HepG2 (cell line): ENCODE measurements at regions not wholly inside any gene's neighbourhood (a gene's known extent, or its start where the extent isn't known, plus 50 kb on each side); places are given as distances from the start of the nearest gene placed in this dataset.

Experiments
- ATAC-seq: fragments of 200-7000 bp; cut with Tn5 transposase; 3 replicates; pipeline ENCODE4 v1.9.1; 2020; ENCODE audit warnings: mild to moderate bottlenecking, moderate library complexity
- BruUV-seq: library from RNA; stranded (reverse); fragments of 400-500 nt; replicated peaks from 2 replicates; lab custom pipeline; 2021; lab: Mats Ljungman, UMichigan
- CTCF ChIA-PET: fragments of 300-600 bp; formaldehyde crosslinking; extraction: SDS; loops from one replicate; lab custom pipeline; 2021; ENCODE audit warnings: low total read pairs, inconsistent platforms, low intra/inter-chr PET ratio; lab: Yijun Ruan, JAX
- POLR2A ChIA-PET: fragments of 350-600 bp; sonication (Branson Sonifier 250); formaldehyde crosslinking; loops from one replicate; lab custom pipeline; 2020; ENCODE audit warnings: antibody characterized with exemption, inconsistent platforms; lab: Yijun Ruan, JAX
- DNase-seq: peaks from one replicate; pipeline ENCODE4 v3.0.0-alpha.2; 2015; ENCODE audit warnings: low spot score
- FAIRE-seq: peaks from 3 replicates; lab custom pipeline; 2011; peaks lifted over from hg19 to GRCh38; lab: Jason Lieb, UNC
- H2AFZ ChIP-seq: one replicate; pipeline ENCODE4 v1.6.1; 2011; ENCODE audit warnings: low read length, inconsistent platforms
- H3K27ac ChIP-seq: fragments of 300-600 bp; 3 replicates; pipeline ENCODE4 v1.8.0; 2011; ENCODE audit warnings: mixed run types, mild to moderate bottlenecking, mixed read lengths, low read length, inconsistent platforms; ENCODE audit not compliant: insufficient read depth; ENCODE audit errors: extremely low read length
- H3K27me3 ChIP-seq, 2 experiments: fragments of 200-600 bp in 1 of 2; 2 replicates in 1 of 2; 3 replicates in 1 of 2; pipeline versions ENCODE4 v1.6.0 to v1.8.0; 2011; ENCODE audit warnings: low read length in 2 of 2, mild to moderate bottlenecking in 2 of 2, moderate library complexity in 2 of 2, inconsistent platforms in 1 of 2; ENCODE audit not compliant: insufficient read depth in 2 of 2, control insufficient read depth in 1 of 2
- H3K36me3 ChIP-seq, 2 experiments: fragments of 200-600 bp in 1 of 2; replicated peaks in 1 of 2; 2 replicates in 1 of 2; 3 replicates in 1 of 2; pipeline versions ENCODE4 v1.5.1 to v1.8.0; 2011; ENCODE audit warnings: low read length in 2 of 2, inconsistent platforms in 1 of 2; ENCODE audit not compliant: insufficient read depth in 2 of 2, control insufficient read depth in 1 of 2
- H3K4me1 ChIP-seq: 2 replicates; pipeline ENCODE4 v1.5.1; 2012; ENCODE audit warnings: low read length, inconsistent platforms; ENCODE audit not compliant: insufficient read depth
- H3K4me2 ChIP-seq: 2 replicates; pipeline ENCODE4 v1.6.0; 2011; ENCODE audit warnings: low read depth, low read length, inconsistent platforms
- H3K4me3 ChIP-seq, 3 experiments: fragments of 200-600 bp in 1 of 3; sonication (generic), shearing (Covaris generic) in 1 of 3; replicated peaks in 1 of 3; 2 replicates each; pipeline ENCODE4 v1.5.1; 2011 to 2016; ENCODE audit warnings: low read length in 3 of 3, inconsistent platforms in 2 of 3, low read depth in 2 of 3, mild to moderate bottlenecking in 2 of 3, control low read depth in 1 of 3, mixed read lengths in 1 of 3; ENCODE audit not compliant: insufficient read depth in 1 of 3
- H3K79me2 ChIP-seq: one replicate; pipeline ENCODE4 v1.6.1; 2011; ENCODE audit warnings: low read length, inconsistent platforms; ENCODE audit not compliant: insufficient read depth
- H3K9ac ChIP-seq: 2 replicates; pipeline ENCODE4 v1.6.0; 2011; ENCODE audit warnings: mild to moderate bottlenecking, low read depth, low read length, inconsistent platforms; ENCODE audit not compliant: insufficient read depth
- H3K9me3 ChIP-seq: 2 replicates; pipeline ENCODE4 v1.5.1; 2012; ENCODE audit warnings: mild to moderate bottlenecking, low read length
- H4K20me1 ChIP-seq: 2 replicates; pipeline ENCODE4 v1.6.0; 2011; ENCODE audit warnings: inconsistent platforms, mild to moderate bottlenecking, low read length, moderate library complexity; ENCODE audit not compliant: insufficient read depth
- ARID5B ChIP-seq: IDR thresholded peaks from 2 replicates; pipeline ENCODE4 v1.4.0; 2020; ENCODE audit warnings: mild to moderate bottlenecking, missing genetic modification reagents
- HNRNPUL1 ChIP-seq: fragments of 200-400 bp; formaldehyde crosslinking; IDR thresholded peaks from 2 replicates; pipeline ENCODE4 v1.6.1; 2017; ENCODE audit warnings: low read depth, mild to moderate bottlenecking, low read length, moderate library complexity
- HOXD1 ChIP-seq: sonication (generic); formaldehyde crosslinking; IDR thresholded peaks from 2 replicates; pipeline ENCODE4 v1.5.0; 2020; ENCODE audit warnings: missing genetic modification reagents
- JUN ChIP-seq: sonication (generic); formaldehyde crosslinking; IDR thresholded peaks from 2 replicates; pipeline ENCODE4 v1.4.0; 2020; ENCODE audit warnings: mild to moderate bottlenecking, missing genetic modification reagents
- MTA1 ChIP-seq: sonication (generic); formaldehyde crosslinking; IDR thresholded peaks from 2 replicates; pipeline ENCODE4 v1.4.0; 2020; ENCODE audit warnings: missing genetic modification reagents, mild to moderate bottlenecking, borderline replicate concordance
- TBX3 ChIP-seq: fragments of 450-650 bp; IDR thresholded peaks from 2 replicates; pipeline ENCODE4 v1.6.1; 2017; ENCODE audit warnings: antibody characterized with exemption, mild to moderate bottlenecking, inconsistent platforms, borderline replicate concordance
- THAP7 ChIP-seq: sonication (generic); formaldehyde crosslinking; IDR thresholded peaks from 2 replicates; pipeline ENCODE4 v1.8.1; 2023; ENCODE audit warnings: mild to moderate bottlenecking, missing genetic modification reagents
- YY1 ChIP-seq: IDR thresholded peaks from 2 replicates; pipeline ENCODE4 v1.6.1; 2011; ENCODE audit warnings: low read length, low read depth, moderate library complexity, mild to moderate bottlenecking; ENCODE audit not compliant: insufficient read depth, insufficient replicate concordance
- ZBTB43 ChIP-seq: sonication (generic); formaldehyde crosslinking; conservative IDR thresholded peaks from 2 replicates; pipeline ENCODE4 v1.4.0; 2020; ENCODE audit warnings: missing genetic modification reagents
- ZHX2 ChIP-seq, 2 experiments: sonication (generic) in 1 of 2; formaldehyde crosslinking in 1 of 2; IDR thresholded peaks; 2 replicates each; pipeline versions ENCODE4 v1.6.1 to v1.9.0; 2014 to 2022; ENCODE audit warnings: antibody characterized with exemption in 1 of 2, borderline replicate concordance in 1 of 2, inconsistent platforms in 1 of 2, low read depth in 1 of 2, missing genetic modification reagents in 1 of 2
- ZMAT3 ChIP-seq: sonication (generic); formaldehyde crosslinking; conservative IDR thresholded peaks from 2 replicates; pipeline ENCODE4 v1.7.0; 2021; ENCODE audit warnings: missing genetic modification reagents
- ZNF263 ChIP-seq: sonication (generic); formaldehyde crosslinking; IDR thresholded peaks from 2 replicates; pipeline ENCODE4 v1.4.0; 2020; ENCODE audit warnings: missing genetic modification reagents
- whole genome bisulfite sequencing: methylation state at CpG from one replicate; pipeline ENCODE4 v1.1.6; 2017; ENCODE audit warnings: low lambda C conversion rate; 5-methylcytosine and 5-hydroxymethylcytosine counted together
- in situ Hi-C: cut with HindIII; loops from 2 replicates; pipeline ENCODE4 v1.10.0; 2017; ENCODE audit warnings: low pct_unique_long_range_greater_than_20kb; ENCODE audit not compliant: extremely low pct_ligation_motif_present
- intact Hi-C: fragments of 100-400 bp; cut with micrococcal nuclease; formaldehyde crosslinking; loops from one replicate; pipeline ENCODE4 v1.10.0; 2022; ENCODE audit not compliant: unreplicated experiment

GRCh38 chr10:107415446-107415845 is 250.9 kb upstream of the SORCS1 start (continued):
- TF ChIP-seq ZMAT3 (CRISPR knock-in tag) (no peak), THAP7 (CRISPR knock-in tag) (no peak), ARID5B (no peak), TBX3 (no peak), HNRNPUL1 (no peak), JUN (CRISPR knock-in tag) (no peak)
- TF ChIP-seq, all 625 proteins: peak for 0

- no peaks in the 10 kb centered on the region for H4K20me1 ChIP-seq
- no peak overlapping the region for H3K9ac ChIP-seq
- WGBS: 5% methylated on average over 1 of the region's 1 CpG
- no peak overlapping the region for H3K4me3 ChIP-seq
- H3K36me3 ChIP-seq: no peaks in the 10 kb centered on the region
- no peaks in the 10 kb centered on the region for H3K79me2 ChIP-seq
- POLR2A ChIA-PET: no interaction called here
- CTCF ChIA-PET: no interaction called here
- in situ Hi-C loops: no loop called here
- no peak overlapping the region for H3K4me2 ChIP-seq
- no peak overlapping the region for H2AFZ ChIP-seq
- H3K27me3 ChIP-seq: no peaks in the 10 kb centered on the region
- intact Hi-C loops: no loop called here
- ATAC-seq: no peak
- BruUV-seq: no TSS peak
- H3K4me1 ChIP-seq: no peaks in the 10 kb centered on the region
- no peak for FAIRE-seq
- H3K27ac ChIP-seq: no peak overlapping the region
- peaks cover 90% of the 10 kb centered on the region for H3K9me3 ChIP-seq
- DNase-seq: no peak
- TF ChIP-seq MTA1 (CRISPR knock-in tag): no peak
- TF ChIP-seq YY1: no peak
- TF ChIP-seq HOXD1 (CRISPR knock-in tag): no peak
- no peak for TF ChIP-seq ZHX2 (IDR thresholded peaks at IDR 0.05; ENCODE audit: low read depth)
- no peak for TF ChIP-seq ZHX2 (CRISPR knock-in tag; IDR thresholded peaks at IDR 0.05; ENCODE audit: borderline replicate concordance)
- no peak for TF ChIP-seq ZNF263 (CRISPR knock-in tag)
- TF ChIP-seq ZBTB43 (CRISPR knock-in tag): no peak
Observed at GRCh38 chr10:107413971-107414370, 249.5 kb upstream of the SORCS1 start.
